GM19455 (cell line): ENCODE measurements at regions not wholly inside any gene's neighbourhood (a gene's known extent, or its start where the extent isn't known, plus 50 kb on each side); places are given as distances from the start of the nearest gene placed in this dataset.
"Not testable (repeated sequence)": the region's sequence is repeated elsewhere in the genome, so short reads cannot be mapped to it uniquely, and the experiment has no call there.

ENCODE experiments used
- ATAC-seq: cut with Tn5 transposase; IDR thresholded peaks from one replicate; pipeline ENCODE4 v1.9.1; 2021; ENCODE audit not compliant: unreplicated experiment

DNA sequence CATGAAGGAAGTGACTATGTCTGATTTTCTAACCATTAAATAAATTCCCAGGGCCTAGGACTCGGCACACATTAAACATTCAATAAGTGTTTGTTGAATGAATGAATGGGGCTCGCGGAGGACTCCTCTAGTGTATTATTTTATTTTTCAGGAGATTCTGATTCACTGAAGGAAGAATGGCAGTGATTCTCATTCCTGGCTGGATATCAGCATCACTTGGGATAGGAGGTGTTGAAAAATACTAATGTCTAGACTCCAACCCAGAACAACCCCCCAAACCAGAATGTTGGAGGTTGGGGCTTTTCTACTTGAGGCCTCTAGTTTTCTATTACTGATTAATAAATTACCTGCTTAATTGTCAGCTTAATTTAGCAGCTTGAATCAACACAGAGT, 195.4 kb downstream of the BTBD3 start:
- ATAC-seq: no peak

DNA sequence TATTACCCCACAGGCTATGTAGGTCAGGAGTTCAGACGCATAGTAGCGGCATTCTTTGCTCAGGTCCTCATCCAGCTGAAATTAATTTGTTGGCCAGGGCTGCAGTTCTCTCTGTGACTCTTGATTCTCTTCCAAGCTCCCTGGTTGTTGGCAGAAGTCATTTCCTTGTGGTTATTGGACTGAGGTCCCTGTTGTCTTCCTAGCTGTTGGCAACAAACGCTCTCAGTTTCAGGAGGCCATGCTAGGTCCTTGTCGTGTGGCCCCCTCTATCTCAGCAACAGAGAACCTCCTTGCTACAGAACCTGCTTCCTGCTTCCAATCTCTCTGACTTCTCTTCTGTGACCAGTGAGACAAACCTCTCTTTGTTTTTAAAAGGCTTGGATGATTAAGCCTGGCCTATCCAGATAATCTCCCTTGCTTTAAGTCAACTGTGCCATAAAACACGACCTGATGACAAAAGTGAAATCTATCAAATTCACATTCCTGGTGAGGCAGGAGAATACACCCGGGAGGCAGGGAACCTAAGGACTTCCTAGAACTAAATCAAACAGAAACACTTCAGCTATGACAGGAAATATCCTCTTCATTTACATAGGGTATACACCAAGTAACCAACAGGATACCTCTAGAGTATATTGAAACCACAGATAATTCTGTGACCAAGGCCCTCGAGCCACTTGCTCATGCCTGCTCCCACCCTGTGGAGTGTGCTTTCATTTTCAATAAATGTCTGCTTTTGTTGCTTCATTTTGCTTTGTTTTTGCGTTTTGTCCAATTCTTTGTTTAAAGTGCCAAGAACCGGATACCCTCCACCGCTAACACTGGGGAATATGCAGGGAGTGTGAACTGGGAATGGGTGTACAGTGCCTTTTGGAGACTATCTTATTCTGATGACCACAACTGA, 196.0 kb downstream of the BTBD3 start:
- ATAC-seq: no peak

DNA sequence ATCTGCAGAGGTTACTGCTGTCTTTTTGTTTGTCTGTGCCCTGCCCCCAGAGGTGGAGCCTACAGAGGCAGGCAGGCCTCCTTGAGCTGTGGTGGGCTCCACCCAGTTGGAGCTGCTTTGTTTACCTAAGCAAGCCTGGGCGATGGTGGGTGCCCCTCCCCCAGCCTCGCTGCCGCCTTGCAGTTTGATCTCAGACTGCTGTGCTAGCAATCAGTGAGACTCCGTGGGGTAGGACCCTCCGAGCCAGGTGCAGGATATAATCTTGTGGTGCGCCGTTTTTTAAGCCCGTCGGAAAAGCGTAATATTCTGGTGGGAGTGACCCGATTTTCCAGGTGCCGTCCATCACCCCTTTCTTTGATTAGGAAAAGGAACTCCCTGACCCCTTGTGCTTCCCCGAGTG, 211.4 kb downstream of the BTBD3 start:
- ATAC-seq: not testable (repeated sequence)

DNA sequence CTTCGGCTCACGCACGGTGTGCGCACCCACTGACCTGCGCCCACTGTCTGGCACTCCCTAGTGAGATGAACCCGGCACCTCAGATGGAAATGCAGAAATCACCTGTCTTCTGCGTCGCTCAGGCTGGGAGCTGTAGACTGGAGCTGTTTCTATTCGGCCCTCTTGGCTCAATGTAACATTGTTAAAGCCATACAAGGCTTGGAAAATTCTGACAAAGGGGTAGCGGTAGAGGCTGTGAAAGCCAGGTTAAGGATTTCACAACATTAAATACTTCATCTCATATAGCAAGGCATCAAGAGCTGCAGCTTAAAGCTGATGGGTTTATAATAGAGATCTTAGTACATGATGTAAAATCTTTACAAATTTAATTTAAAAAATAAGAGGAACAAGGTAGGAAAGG, 211.8 kb downstream of the BTBD3 start:
- ATAC-seq: not testable (repeated sequence)

DNA sequence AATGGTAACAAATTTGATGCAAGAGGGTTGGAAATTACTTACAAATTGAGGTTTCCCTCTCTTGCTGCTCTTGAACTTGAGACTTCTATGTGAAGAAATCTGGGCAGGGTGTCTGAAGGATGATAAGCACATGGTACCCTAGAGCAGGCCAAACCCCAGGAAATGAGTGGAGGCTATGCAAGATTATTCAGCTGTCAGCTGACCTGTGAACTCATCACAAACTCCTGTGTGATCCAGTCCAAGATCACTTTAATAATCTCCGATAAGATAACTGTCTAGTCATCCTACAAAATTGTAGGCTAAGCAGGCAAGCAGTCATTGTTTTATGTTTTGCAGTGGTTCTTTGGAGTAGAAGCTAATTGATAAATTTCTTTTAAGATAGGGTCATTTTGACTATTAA, 213.1 kb downstream of the BTBD3 start:
- ATAC-seq: no peak

DNA sequence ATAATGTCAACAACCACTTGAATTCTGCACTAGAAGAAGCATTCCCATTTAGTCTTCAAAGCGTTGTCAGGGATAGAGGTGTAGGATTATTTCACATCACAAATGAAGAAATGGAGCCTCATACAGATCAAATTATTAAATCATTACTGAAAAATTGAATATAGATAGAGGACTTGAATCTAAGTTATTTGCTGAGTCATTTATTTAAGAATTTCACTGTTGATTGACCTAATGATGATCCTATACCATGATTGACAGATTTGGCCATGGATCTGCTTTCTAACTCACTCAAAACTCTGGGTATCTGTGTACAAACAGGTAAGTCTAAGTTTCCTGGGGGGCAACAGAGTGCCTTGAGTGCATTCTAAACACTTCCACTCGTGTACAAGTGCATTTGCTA, 215.9 kb downstream of the BTBD3 start:
- ATAC-seq: no peak

DNA sequence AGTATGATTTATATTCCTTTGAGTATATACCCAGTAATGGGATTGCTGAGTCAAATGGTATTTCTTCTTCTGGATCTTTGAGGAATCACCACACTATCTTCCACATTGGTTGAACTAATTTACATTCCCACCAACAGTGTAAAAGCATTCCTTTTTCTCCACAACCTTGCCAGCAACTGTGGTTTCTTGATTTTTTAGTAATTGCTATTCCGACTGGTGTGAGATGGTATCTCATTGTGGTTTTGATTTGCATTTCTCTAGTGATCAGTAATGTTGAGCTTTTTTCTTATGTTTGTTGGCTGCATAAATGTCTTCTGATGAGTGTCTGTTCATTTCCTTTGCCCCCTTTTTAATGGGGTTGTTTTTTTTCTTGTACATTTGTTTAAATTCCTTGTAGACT, 228.3 kb downstream of the BTBD3 start:
- ATAC-seq: not testable (repeated sequence)

DNA sequence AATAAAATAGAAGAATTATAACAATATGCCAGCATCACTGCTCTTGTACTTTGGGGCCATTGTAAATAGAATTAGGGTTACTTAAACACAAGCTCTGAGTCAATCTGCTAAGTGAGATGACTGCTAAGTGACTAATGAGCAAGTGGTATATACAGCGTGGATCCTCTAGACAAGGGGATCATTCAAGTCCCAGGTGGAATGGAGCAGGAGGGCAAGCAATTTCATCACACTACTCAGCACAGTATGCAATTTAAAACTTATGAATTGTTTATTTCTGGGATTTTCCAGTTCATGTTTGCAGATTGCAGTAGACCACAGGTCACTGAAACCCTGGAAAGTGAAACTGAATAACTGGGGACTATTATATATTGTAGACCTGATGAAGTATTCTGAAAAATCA, 235.3 kb downstream of the BTBD3 start:
- ATAC-seq: no peak

DNA sequence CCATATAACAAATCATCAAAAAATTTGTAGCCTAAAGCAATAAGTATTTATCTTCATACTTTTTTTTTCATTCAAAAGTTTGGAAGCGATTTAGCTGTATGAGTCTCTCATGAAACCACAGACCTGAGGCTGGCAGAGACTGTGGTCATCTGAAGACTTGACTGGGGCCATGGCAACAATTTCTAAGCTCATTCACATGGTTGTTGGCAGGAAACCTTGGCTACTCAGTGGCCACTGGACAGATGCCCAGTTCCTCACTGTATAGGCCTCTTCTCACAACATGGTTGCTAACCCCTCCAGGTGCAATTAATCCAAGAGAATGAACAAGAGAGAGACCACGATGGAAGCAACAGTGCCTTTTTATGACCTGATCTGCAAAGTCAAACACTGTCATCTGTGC, 235.9 kb downstream of the BTBD3 start:
- no peak for ATAC-seq

DNA sequence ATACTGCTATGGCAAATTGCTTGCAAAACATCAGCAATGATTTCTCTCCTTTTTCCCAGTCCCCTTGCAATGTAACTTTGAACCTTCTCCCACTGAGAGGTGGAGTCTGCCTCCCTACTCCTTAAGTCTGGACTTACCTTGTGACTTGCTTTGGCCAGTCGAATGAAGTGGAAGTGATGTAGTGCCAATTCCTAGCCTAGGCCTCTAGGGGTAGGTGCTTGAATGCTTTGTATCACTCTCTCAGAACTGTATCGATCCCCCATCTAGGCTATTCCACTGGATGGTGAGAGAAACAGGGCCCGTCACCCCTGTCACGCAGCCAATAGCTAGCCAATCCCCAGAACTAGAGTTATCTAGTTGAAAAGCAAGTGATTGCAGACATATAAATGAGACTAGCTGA, 238.6 kb downstream of the BTBD3 start:
- ATAC-seq: no peak

DNA sequence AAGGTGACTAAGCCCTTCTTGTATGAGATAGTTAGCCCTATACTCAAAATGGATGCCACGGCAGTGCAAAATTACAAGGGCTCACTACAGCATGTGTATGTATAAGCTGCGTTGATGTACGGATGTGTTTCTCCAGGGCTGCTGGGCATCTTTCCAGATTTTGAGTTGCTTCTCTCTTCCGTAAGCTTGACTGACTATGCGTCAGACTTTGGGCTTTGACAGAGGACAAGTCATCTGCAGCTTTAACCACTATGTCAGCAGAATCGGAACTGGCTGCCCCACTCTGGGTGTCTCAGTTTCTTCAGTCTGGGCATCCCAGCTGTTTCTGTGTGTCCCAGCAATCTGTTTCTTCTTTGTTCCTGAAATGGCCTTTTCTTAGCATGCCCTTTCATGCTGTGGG, 241.6 kb downstream of the BTBD3 start:
- no peak for ATAC-seq

DNA sequence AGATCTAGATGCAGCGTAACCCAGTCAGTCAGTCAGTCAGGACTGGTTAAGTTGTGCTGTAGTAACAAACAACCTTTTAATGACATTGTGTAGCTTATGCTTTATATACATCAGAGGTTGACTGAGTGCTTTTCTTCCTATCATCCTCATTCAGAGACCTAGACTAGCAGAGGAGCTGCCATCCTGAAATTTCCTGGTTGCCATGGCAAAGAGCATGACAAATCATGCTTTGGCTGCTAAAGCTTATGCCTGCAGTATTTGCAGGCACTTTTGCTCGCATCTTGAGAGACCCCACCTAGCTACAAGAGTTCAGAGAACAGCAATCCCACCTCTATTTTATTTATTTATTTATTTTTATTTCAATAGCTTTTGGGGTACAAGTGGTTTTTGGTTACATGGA, 244.0 kb downstream of the BTBD3 start:
- no peak for ATAC-seq

DNA sequence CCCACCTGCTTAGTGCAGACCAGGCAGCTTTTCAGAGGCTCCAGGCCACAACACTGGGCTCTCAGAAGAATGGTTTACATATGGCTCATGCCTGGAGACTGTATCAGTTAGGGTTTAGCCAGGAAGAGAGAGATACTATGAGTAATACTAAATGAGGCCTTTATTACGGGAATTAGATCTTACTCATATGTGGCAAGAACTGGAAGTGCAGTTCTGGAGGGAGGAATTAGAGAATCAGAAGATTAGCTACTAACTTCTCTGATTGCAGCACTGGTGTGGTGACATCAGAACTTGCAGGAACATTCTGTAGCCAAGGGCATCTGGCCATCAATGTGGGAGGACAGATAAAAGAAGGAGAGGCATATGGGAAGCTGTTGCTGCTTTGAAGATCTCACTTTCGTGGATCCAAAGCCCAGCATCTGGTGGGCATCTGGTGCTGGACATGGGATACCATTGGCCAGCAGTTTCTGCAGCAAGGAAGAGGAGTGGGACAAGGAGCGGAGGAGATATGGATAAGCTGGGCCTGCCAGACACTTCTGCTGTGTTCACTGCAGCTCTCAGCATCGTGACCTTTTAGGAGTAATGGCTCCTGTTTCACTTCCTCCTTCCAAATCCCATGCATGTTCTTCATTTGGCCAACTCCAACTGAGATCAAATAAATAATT, 248.5 kb downstream of the BTBD3 start:
- no peak for ATAC-seq

DNA sequence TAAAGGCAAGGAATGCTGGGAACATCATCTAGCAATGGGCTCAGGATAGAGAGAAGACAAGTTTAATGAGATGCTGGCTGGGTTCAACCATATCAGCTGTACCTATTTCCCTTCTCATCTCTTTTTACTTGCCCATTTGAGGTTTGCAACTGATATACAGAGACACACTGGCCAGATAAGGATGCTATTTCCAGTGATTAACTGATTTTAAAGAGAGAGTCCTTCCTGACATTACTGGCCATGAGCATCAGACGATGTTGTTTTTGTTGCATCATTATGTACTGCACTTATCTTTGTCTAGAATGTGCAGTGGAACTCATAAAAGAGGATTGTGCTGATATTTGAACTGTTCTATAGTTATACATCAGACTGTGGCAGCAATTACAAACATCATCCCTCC, 252.7 kb downstream of the BTBD3 start:
- ATAC-seq: no peak

DNA sequence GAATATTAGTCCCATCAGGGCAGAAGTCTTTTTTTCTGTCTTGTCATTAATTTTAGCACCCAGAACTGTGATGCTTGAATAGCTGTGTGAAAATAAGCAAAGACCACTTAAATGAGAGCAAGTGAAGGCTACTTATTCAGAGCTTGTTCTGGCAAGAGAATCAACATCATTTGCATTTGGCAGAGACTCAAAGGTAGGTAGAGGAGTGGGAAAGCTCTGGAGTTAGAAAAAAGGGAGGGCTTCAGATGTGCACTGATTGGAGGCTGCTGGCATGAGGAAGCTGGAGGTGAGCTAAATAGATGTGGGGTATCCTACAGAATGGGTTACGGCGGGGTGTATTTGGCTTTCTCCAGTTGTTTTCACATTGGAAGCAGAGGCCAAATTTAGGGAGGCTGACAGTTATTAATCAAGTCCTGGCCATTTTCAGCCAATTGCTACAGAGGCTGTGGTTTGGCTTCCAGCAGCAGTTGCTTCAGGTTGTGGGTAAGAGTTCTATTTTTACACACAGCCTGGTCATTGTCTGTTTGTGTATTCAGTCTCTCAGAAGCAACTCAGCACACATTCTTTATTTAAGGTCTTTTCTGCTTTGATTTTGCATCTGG, 254.3 kb downstream of the BTBD3 start:
- ATAC-seq: no peak

DNA sequence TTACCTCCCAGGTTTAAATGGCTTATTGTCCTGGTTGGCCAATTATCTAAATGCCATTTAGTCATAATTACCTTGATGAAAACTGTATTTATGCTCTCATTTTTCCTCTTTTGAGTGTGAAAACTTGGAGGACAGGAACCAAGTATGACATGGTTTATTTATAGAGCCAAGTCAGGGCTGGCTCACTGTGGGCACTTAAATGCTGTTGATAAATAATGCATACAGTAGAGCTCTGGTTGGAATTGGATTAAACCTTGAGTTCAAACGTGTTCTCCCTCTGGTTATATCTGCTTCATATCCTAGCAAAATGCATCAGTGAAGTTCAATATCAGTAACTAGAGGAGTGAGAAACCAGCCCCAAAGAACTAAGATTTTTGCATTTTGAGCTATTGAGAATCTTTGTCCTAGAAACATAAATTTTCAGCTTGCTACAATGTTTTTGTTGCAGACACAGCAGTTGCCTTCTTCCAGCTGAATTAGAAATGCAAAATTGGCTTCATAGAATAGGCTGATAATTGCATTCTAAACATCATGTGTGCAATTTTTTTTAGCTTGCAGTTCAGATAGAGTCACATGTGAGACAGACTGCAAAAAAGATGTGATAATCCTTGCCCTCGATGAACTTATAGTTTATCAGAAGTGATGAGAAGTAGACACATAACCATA, 255.8 kb downstream of the BTBD3 start:
- ATAC-seq: no peak

DNA sequence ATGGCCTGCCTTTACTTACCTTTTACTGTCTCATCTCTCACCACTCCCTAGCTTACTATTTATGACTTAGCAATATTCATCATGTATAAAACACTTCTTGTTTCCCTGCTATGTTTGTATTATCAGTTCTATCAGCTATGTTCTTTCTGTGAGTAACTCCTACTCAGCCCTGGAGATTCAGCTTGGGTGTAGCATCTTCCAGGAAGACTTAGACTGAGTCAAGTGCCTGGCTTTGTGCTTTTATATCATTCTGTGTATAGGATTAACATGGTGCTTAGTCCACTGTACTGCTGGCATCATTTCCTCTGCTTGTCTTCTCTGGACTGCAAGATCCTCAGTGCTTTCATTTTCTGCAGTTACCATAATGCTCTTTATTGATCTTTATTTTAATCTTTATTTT, 257.8 kb downstream of the BTBD3 start:
- no peak for ATAC-seq

DNA sequence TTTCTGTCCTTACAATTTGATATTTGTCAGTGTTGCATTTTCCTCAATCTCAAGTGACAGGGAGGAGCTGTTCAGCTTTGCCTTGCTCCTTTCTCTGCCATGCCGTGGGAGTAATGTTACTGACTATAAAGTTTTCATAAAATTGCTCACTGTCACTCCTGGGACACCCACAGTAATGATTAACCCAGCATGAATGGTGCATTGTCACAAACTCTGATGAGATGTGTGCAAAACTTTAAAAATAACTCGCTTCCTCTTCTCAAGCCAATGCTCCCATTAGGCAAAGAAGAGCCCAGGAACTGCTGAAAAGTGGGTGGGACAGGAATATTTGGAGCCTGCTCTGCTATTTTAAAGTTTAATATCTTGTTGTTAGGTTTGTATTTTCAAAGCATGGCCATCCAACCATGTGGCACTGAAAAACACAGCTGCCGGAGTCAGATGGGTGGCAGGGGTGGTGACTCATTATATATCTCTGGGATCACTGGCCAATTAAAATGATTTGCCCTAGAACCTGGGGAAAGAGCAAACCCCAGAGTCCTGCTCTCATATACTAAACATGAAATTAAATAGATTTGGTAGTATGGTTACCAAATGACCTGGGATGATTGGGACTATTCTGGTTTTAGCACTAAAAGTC, 260.1 kb downstream of the BTBD3 start:
- no peak for ATAC-seq

DNA sequence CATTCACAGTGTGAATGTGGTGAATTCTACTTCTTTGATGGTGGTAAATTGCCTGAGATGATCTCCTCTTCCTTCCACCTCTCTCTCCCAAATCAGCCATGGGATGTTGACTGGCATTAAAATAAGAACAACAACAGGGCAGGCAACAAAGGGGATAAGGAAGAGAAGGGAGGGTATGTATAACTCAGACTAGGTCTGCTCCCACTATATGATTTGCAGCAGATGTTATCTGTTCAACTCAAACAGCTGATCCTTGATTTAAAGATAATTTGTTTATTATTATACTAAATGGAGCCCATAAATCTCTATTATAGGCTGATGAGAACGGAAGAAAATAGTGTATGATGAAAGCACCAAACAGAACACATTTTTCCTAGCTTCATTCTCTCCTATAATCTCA, 262.0 kb downstream of the BTBD3 start:
- ATAC-seq: no peak

DNA sequence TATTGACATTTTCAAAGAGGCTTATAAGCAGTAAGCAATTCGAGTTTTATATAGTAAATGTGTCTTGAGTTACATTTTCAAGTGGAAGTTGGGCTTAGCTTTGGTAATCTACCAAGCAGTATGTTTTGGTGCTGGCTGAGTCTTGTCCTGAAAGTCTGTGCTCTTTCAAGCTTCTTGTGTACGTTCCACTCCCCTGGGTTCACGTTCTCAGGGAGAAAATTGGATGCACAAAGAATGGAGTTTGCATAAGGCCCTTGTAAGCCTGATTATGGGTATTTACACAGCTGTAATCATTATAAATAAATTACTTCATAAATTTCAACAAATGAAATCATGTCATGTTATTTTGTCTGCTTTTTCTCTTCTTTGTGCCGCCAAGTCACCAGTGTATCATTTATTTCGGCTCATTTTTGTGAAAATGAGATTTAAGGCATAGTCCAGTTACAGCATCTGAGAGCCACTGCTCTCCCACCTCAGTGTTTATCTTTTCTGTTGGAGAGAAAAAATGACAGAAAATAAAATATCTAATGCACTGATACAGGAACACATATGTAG, 262.5 kb downstream of the BTBD3 start:
- no peak for ATAC-seq

DNA sequence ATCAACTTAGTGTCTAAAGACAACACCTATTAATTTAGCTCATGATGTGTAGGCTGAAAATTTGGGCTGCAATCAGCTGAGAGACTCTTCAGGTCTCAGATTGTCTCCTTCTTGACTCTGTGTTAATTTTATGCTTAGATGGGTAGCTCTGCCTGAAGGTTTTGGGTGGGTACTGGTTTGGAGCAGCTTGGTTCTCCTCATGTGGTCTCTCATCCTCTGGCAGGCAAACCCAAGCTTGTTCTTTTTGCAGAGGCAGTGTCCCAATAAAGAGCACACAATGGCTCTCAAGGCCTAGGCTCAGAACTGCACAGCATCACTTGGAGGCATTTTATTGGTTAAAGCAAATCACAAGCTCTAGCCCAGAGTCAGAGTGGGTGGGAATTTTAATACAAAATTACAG, 280.6 kb downstream of the BTBD3 start:
- ATAC-seq: no peak
